Tibial nerve (tissue), 4 donors: ENCODE measurements at regions not wholly inside any gene's neighbourhood (a gene's known extent, or its start where the extent isn't known, plus 50 kb on each side); places are given as distances from the start of the nearest gene placed in this dataset.

Experiments
- CTCF ChIP-seq, 5 experiments: fragments of 200-600 bp in 3 of 5; fragments of 450-650 bp in 2 of 5; sonication (generic) in 3 of 5; IDR thresholded peaks; one replicate each; pipeline ENCODE4 v1.5.1; 2016 to 2019; ENCODE audit warnings: antibody characterized with exemption in 5 of 5, mild to moderate bottlenecking in 3 of 5, moderate library complexity in 2 of 5
- EP300 ChIP-seq, 2 donors: sonication (generic); formaldehyde crosslinking; IDR thresholded peaks; one replicate each; pipeline ENCODE4 v1.6.1; 2017; ENCODE audit warnings: antibody characterized with exemption in 2 of 2, mild to moderate bottlenecking in 1 of 2
- POLR2A ChIP-seq, 2 donors: fragments of 450-650 bp; IDR thresholded peaks; one replicate each; pipeline ENCODE4 v1.6.1; 2017; ENCODE audit warnings: antibody characterized with exemption in 2 of 2, mild to moderate bottlenecking in 2 of 2, moderate library complexity in 2 of 2

GRCh38 chr13:48839171-48839570 lies 136.5 kb upstream of the FNDC3A start:
- TF ChIP-seq CTCF (IDR thresholded peaks at IDR 0.05) (no peak), POLR2A (IDR thresholded peaks at IDR 0.05) (no peak), EP300 (IDR thresholded peaks at IDR 0.05) (no peak)
